ENCODE measurements at regions not wholly inside any gene's neighbourhood (a gene's known extent, or its start where the extent isn't known, plus 50 kb on each side); places are given as distances from the start of the nearest gene placed in this dataset.
A peak's percentile ranks its signal among the peaks of the same experiment; 100 is the strongest.

- no peak for FAIRE-seq
- H3K4me3 ChIP-seq (ENCODE audit: low read depth, low read length) = no peak overlapping the region
- no peak for TF ChIP-seq CTCF (IDR thresholded peaks at IDR 0.05; ENCODE audit: insufficient read depth, low read length, severe bottlenecking)
Measured at GRCh38 chr4:38610521-38610920, 53.5 kb upstream of the KLF3 start.

DNA sequence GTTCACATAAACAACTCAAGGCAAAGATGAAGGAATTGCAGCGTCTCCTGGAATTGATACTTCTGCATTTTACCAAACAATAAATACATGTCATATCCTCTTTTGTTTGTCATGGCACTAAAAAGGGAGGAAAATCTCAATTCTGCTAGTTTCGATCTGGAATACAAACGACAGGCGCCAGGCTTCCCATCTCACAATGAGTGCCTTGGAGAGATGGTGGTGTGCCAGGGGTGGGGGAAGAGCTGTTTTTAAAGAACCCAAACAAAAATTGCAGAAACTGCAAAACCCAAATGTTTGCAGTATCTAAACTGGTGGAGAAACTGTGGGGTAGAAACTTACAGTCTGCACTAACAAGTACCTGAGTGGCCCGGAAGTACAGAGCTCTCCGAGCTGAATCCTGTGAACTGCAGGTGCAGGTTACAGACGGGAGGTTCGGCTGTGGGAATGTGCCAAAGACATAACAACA, 53.0 kb upstream of the KLF3 start:
- FAIRE-seq (no peak), DNase-seq (ENCODE audit: low read depth) (no peak)
- no peak overlapping the region for H3K4me3 ChIP-seq (ENCODE audit: low read depth, low read length)

More at GRCh38 chr4:38610521-38610920, 53.5 kb upstream of the KLF3 start:
- Histone ChIP-seq H3K36me3 (ENCODE audit: control insufficient read depth, insufficient read depth, low read length) (no peaks in the 10 kb centered on the region), H3K27me3 (ENCODE audit: control insufficient read depth, insufficient read depth, low read length) (no peaks in the 10 kb centered on the region)
- DNase-seq (ENCODE audit: low read depth) = no peak

DNA sequence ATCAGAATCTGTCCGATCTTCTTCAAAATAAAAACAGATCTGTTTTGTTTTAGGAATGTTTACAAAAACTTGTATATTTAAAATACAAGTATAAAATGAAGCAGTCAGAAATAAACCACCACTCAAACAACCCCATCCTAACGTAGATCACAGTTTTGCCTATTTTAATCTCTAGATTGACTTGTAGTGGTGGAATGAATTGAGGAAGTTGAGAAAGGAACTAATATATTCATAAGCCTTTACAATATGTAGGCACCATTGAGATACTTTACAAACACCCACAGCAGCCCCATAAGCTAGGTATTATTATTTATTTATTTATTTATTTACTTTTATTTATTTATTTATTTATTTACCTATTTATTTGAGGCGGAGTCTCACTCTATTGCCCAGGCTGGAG, 52.3 kb upstream of the KLF3 start:
- H3K4me3 ChIP-seq (ENCODE audit: low read depth, low read length) = no peak overlapping the region
- no peaks in the 10 kb centered on the region for H3K27me3 ChIP-seq (ENCODE audit: control insufficient read depth, insufficient read depth, low read length)
- DNase-seq (ENCODE audit: low read depth) = no peak
- TF ChIP-seq CTCF (IDR thresholded peaks at IDR 0.05; ENCODE audit: insufficient read depth, low read length, severe bottlenecking) = no peak
- no peaks in the 10 kb centered on the region for H3K36me3 ChIP-seq (ENCODE audit: control insufficient read depth, insufficient read depth, low read length)
- no peak for FAIRE-seq

More for the DNA sequence above, 53.0 kb upstream of the KLF3 start:
- H3K27me3 ChIP-seq (ENCODE audit: control insufficient read depth, insufficient read depth, low read length) = no peaks in the 10 kb centered on the region
- H3K36me3 ChIP-seq (ENCODE audit: control insufficient read depth, insufficient read depth, low read length) = no peaks in the 10 kb centered on the region
- no peak for TF ChIP-seq CTCF (IDR thresholded peaks at IDR 0.05; ENCODE audit: insufficient read depth, low read length, severe bottlenecking)

DNA sequence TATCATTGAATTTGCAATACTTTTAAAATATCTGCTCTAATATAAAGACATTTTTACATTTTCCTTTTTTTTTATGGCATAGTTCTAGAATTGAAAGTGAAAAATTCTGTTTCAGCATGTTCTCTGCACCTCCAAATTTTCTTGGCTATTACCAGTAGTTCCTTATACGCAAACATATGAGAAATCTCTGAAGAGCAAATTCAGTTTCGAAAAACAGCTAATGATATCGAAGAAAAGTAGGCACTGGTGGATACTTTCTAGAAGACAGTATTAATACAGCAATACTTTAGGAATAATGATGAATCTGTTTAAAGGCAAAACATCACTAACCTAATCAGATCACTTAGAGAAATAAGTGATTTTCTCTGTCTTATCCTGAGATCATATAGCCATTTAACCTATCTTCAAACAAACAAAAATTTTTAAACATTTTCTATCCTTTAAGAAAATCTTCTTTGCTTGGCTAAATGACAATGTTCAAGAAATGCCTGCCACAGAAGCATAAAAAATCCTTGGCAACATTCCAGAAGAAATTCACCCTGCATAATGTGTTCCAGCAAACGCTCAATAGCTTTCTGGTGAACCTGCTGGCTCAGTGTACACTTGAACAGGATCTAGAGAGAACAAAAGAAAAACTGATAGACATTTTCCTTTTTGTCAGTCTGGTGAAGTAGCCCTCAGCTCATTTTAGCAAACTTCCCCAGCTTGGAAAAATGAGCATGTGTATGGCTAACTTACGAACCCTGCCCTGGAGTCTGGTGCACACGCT, 51.2 kb upstream of the KLF3 start:
- Histone ChIP-seq H3K36me3 (ENCODE audit: control insufficient read depth, insufficient read depth, low read length) (no peaks in the 10 kb centered on the region), H3K27me3 (ENCODE audit: control insufficient read depth, insufficient read depth, low read length) (no peaks in the 10 kb centered on the region), H3K4me3 (ENCODE audit: low read depth, low read length) (no peak overlapping the region)
- DNase-seq (ENCODE audit: low read depth) (peak; percentile 30), FAIRE-seq (no peak)
- no peak for TF ChIP-seq CTCF (IDR thresholded peaks at IDR 0.05; ENCODE audit: insufficient read depth, low read length, severe bottlenecking)
